ENCODE measurements at regions not wholly inside any gene's neighbourhood (a gene's known extent, or its start where the extent isn't known, plus 50 kb on each side); places are given as distances from the start of the nearest gene placed in this dataset.

GRCh38 chr7:136027160-136027559, 50.0 kb upstream of the MTPN start:
- H3K4me3 ChIP-seq (ENCODE audit: low read depth, low read length), result no peak overlapping the region
- TF ChIP-seq CTCF (IDR thresholded peaks at IDR 0.05; ENCODE audit: low read depth, low read length), result no peak
- TF ChIP-seq MYC (IDR thresholded peaks at IDR 0.05; ENCODE audit: low read depth, low read length), result no peak
- TF ChIP-seq, protein P1, sequence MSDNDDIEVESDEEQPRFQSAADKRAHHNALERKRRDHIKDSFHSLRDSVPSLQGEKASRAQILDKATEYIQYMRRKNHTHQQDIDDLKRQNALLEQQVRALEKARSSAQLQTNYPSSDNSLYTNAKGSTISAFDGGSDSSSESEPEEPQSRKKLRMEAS (IDR thresholded peaks at IDR 0.05; ENCODE audit: low read depth, low read length), result no peak
- no peak for TF ChIP-seq POLR2A (IDR thresholded peaks at IDR 0.05; ENCODE audit: extremely low read depth, insufficient read length)
- DNase-seq (ENCODE audit: low read depth), result no peak

All from NB4 (cell line).